SU-DHL-6 (cell line): ENCODE measurements at regions not wholly inside any gene's neighbourhood (a gene's known extent, or its start where the extent isn't known, plus 50 kb on each side); places are given as distances from the start of the nearest gene placed in this dataset.

Experiments used
- CTCF ChIP-seq: fragments of 200-600 bp; sonication (generic); IDR thresholded peaks from one replicate; pipeline ENCODE4 v1.5.1; 2017; ENCODE audit warnings: antibody characterized with exemption, mild to moderate bottlenecking, low read length, moderate library complexity; ENCODE audit not compliant: insufficient read depth, poor library complexity, severe bottlenecking
- EZH2phosphoT487 ChIP-seq: fragments of 200-600 bp; sonication (generic), shearing (Covaris generic); conservative IDR thresholded peaks from 2 replicates; pipeline ENCODE4 v1.6.1; 2018; ENCODE audit warnings: mild to moderate bottlenecking, antibody characterized with exemption, low read length, moderate library complexity, mixed read lengths

GRCh38 chr6:22113026-22113766 lies 183.6 kb downstream of the PRL start:
- TF ChIP-seq CTCF (no peak), EZH2phosphoT487 (no peak)
